ENCODE measurements at regions not wholly inside any gene's neighbourhood (a gene's known extent, or its start where the extent isn't known, plus 50 kb on each side); places are given as distances from the start of the nearest gene placed in this dataset.

- no peak for DNase-seq
These were observed 607.1 kb downstream of the HDGFL1 start for GRCh38 chr6:23176471-23176870.

DNA sequence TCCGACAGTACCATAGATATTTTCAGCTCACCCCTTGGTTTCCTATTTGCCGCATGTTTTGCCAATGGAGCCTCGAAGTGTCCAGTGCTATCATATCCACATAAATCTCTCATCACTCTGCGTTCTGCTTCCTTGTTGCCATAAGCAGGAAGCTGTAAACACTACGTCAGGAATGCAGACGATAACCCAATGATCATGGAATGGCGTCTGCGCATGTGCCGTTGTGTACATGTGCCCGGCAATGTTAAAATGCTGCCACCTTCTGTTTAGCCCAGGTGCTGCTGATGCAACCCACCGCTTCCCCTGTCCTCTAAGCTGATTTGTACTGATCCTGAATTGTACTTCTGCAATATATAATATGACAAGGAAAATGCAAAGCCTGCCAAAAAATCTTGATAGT, 607.5 kb downstream of the HDGFL1 start:
- no peak for DNase-seq

DNA sequence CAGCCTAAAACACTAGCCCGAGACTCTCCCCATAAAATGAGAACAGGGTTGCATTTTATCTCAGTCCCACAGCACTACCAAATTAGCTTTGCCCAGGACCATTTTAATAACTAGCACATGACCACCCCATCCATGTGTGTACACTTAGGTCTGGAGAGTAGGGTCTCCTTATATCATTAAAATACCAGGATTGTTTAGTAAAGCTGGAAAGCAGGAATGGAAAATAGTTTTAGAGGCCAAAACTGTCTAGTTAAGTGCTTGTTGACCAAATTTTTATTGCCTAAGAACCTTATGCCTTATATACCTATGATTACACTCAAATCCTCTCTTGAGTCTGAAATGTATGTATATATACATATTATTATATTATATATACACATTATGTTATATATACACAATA, 608.4 kb downstream of the HDGFL1 start:
- no peak for DNase-seq

- DNase-seq, result no peak
These were observed 610.6 kb downstream of the HDGFL1 start for GRCh38 chr6:23179994-23180393.

GRCh38 chr6:23180504-23181293, 611.3 kb downstream of the HDGFL1 start:
- DNase-seq, result peak; percentile 99

GRCh38 chr6:23181356-23182110, 612.2 kb downstream of the HDGFL1 start:
- no peak for DNase-seq

GRCh38 chr6:23183846-23184245, 614.5 kb downstream of the HDGFL1 start:
- DNase-seq, result no peak

- DNase-seq, result no peak
These were observed 615.0 kb downstream of the HDGFL1 start for GRCh38 chr6:23184351-23184750.

- no peak for DNase-seq
These were observed 626.1 kb downstream of the HDGFL1 start for GRCh38 chr6:23195487-23195886.

GRCh38 chr6:23199541-23199940, 630.2 kb downstream of the HDGFL1 start:
- DNase-seq, result no peak

DNA sequence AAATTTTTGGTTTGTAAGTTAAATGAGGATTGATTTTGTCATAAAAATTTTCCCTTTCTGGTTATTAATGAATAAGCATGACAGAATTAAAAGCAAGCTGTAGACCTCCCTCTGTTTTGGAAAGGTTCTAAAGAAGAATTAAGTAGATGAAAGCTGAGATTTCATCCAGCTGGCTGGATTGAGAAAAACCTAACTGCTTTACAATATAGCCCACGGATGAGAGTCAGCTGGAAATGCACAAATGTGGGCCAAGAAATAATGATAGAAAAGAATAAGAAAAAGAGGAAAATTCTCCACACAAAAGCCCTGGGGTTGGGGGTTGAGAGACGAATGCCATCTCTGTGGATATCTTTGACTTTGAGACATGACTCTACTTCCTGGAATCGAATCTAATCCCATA, 631.6 kb downstream of the HDGFL1 start:
- no peak for DNase-seq

DNA sequence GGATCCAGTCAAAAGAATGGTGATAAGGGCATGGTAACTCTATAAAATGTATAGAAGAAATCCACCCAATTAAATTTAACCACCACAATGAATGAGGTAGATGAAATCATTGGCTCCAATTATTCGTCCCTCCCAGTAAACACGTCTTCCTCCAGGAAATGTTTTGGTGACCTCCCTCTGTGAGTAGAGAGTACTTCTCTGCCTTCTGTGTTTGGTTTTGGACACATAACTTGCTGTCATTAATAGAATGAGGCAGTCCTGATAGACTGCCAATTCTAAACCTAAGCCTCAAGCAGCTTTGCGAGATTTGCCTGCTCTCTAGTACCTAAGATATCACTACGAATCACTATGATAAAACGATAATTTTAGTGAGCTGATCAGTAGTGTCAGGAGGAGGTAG, 632.8 kb downstream of the HDGFL1 start:
- DNase-seq, result no peak

DNA sequence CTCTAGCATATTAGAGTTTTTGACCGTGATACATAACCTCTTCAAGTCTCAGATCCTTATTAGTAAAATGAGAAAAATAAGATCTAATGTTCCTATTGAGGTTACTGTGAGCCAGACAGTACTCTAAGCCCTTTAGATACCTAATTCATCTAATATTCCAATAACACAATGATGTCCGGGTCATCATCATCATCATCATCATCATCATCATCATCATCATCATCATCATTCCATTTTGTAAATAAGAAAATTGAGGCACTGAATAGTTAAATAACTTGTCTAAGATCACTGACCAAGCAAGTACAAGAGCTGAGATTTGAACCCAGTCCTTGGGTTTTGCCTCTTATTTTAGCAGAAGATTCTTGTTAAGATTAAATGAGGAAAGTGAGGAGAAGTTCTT, 643.0 kb downstream of the HDGFL1 start:
- DNase-seq, result no peak

GRCh38 chr6:23213193-23213592, 643.8 kb downstream of the HDGFL1 start:
- DNase-seq, result no peak

DNA sequence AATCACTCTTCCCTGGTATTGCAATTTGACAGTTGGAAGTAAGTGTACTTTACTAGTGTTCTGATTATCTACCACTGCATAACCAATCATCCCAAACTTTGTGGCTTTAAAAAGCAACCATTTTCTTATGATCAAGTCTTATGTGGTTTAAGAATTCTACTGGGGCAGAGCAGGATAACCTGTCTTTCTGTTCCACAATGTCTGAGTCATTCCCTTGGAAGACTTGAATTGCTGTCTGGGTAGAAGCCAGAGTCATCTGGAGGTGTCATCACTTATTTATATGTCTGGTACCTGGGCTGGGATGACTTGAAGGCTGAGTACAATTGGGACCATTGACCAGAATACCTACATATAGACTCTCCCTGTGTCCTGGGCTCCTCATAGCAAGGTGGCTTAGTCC, 644.3 kb downstream of the HDGFL1 start:
- no peak for DNase-seq

DNA sequence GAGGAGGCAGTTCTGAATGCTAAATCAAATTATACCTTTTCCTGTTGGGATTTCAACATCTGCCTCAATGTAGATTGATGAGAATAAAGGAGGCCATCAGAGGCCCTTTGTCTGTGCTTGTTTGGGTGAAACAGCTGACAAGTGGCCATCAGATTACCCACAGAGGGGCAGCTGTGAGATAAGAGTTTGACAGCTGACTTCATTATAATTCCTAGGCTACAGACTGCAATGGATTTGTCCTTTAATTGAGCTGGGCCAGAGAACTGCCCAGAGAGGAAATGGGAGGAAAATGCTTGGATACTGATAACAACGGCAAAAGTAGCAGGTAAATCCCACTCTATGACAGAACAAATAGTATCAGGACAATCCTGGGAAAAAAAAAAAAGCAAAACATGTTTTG, 649.4 kb downstream of the HDGFL1 start:
- DNase-seq, result no peak

GRCh38 chr6:23222724-23223123, 653.4 kb downstream of the HDGFL1 start:
- DNase-seq, result no peak

DNA sequence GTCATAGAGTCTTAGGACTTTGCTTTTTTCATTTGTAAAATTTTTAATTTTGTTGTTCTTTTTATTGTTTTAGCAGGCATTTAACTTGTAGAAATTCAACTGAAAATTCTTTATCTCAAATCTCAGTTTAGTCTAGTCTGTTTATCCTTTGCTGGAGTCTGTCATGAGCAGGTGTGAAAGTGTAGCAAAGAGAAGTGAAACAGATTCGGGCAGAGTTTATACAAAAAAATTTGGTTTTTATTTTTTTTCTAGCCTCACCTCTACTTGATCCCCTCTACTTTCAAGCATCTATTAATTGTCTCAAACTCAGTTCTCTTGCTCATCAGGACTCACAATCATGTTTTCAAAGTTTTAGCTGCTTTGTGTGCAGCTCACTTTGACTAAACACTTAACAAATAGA, 655.2 kb downstream of the HDGFL1 start:
- no peak for DNase-seq

DNA sequence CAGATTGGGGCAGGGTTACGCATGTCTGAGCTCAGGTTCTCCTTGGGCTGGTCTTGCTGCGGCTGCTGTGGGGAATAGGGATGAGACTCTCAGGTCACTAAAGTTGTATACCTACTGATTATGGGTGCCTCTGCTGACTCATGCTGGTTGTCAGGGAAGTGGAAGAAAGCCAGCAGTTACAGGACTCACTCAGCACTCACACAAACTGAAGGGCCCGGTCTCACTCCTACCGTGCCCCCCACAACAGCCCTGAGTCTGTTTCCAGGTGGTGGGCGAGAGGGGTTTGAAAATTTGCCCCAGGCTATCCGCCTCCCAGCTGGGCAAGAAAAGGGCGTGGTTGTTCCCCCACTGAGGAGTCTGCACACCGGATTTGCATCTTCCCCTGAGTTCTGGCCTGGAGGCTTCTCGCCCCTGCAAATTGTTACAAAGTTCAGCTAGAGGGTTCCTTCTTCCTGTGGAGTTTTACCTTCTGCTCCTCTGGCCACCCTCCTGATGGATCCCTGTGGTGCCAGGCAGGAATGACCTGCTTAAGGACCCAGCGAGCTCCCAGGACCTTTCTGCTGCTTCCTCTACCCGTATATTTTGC, 659.2 kb downstream of the HDGFL1 start:
- DNase-seq, result no peak

GRCh38 chr6:23243854-23244253, 674.5 kb downstream of the HDGFL1 start:
- no peak for DNase-seq

GRCh38 chr6:23244300-23244699, 674.9 kb downstream of the HDGFL1 start:
- DNase-seq, result no peak

DNA sequence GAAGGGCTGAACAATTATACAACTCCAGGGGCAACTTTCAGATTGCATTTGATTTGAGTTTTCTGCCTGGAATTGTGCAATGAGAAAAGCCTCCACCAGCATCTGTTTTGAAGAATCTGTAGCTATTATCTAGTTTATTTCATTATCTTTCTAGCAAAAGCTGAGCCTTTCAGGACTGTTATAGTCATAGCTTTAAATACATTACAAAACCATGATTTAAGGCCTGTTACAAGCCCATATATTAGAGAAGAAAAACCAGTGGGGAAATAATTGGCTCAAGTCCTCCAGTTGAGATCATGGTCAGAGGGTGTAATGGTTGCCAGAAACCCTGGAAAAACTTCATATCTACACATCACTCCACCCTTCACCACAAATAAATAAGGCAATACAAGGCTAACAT, 676.2 kb downstream of the HDGFL1 start:
- DNase-seq, result no peak

DNA sequence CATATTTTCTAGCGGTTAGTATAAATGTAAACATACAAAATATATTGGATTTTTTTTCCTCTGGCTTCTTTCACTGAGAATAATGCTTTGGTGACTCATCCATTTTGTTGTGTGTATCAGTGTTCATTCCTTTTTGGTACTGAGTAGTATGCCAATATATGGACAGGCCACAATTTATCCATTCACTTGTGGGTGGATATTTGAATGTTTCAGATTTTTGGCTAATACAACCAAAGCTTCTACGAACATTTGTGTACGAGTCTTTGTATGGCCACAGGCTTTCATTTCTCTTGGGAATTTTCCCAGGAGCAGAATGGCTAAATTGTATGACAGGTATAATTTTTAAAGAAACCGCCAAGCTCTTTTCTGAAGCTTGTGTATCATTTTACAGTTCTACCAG, 677.5 kb downstream of the HDGFL1 start:
- no peak for DNase-seq

DNA sequence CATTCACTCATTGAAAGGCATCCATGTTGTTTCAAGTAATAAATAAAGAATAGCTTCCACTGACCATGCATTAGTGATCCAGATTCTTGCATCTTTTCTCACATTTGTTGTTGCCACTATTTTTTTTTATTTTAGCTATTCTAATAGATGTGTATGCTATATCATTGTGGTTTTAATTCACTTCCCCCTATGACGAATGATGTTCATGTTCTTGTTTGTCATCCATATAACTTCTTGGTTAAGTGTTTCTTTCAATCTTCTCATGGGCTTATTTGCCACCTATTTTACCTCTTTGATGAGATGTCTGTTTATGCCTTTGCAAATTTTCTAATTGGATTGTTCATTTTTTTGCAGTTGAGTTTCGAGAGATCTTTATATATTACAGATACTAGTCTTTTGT, 681.2 kb downstream of the HDGFL1 start:
- no peak for DNase-seq

All from DMS 273 treated with DMSO at 0.1 percent for 48 hours (cell line).